Hematopoietic multipotent progenitor cell treated with erythropoietin and hydrocortisone succinate and interleukin-3 and kit ligand, for 4 days (in vitro differentiated cells): ENCODE measurements at regions not wholly inside any gene's neighbourhood (a gene's known extent, or its start where the extent isn't known, plus 50 kb on each side); places are given as distances from the start of the nearest gene placed in this dataset.
A peak's percentile ranks its signal among the peaks of the same experiment; 100 is the strongest.
"Not testable (repeated sequence)": the region's sequence is repeated elsewhere in the genome, so short reads cannot be mapped to it uniquely, and the experiment has no call there.

Experiments
- DNase-seq: peaks from one replicate; pipeline ENCODE4 v3.0.0-alpha.2; 2015

- DNase-seq = no peak
Observed at GRCh38 chr4:97132435-97132834, 1010.8 kb downstream of the STPG2 start.

GRCh38 chr4:97134456-97134855, 1008.8 kb downstream of the STPG2 start:
- DNase-seq = no peak

DNA sequence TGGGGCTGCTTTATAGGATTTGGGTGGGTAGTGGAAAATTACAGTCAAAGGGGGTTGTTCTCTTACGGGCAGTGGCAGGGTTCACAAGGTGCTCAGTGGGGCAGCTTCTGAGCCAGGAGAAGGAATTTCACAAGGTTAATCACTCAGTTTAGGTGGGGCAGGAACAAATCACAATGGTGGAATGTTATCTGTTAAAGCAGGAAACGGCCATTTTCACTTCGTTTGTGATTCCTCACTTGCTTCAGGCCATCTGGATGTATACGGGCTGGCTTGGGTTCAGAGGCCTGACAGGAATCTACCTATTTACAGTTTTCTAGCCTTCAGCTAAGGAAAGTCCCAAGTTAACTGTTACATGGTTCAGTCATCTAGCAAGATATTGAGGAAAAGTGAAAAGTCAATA, 1003.5 kb downstream of the STPG2 start:
- DNase-seq = no peak

- DNase-seq = no peak
Observed at GRCh38 chr4:97140545-97140944, 1002.7 kb downstream of the STPG2 start.

- DNase-seq = not testable (repeated sequence)
Observed at GRCh38 chr4:97141332-97141731, 1001.9 kb downstream of the STPG2 start.

DNA sequence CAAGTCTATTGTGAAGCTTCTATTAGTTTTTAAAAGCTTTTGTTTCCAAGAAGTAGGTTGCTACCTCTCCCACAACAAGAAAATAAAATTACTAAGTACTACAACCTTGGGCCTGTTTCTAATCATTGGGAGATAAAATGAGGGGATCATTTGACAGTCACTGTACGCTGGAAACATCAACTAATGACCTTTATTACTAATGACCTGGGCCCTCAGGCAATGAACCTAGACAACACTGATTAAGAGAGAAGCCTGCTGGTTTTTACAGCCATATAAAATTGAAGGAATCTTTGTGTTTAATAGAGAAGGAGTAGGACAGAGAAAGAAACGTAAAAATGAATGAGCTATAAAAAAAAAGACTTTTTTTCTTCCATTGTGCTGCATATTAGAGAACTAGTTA, 1000.9 kb downstream of the STPG2 start:
- DNase-seq = no peak

DNA sequence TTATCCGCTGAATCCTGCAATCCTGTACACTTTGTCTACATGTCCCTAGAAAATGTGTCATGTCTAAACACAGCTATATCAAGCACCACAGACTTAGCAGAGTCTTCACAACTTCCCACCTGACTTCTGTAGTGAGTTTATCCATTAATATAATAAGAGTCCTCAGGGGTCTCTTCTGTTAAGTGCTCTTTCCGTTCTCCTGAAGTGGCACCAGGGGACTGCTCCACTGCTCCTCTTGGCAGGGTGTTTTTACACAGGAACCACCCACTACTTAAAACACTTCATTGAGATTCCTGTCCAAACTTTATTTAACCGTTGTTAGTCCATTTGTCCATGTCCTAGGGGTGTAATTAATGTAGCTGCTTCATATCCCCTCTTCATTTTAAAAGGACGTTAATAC, 1000.4 kb downstream of the STPG2 start:
- DNase-seq = no peak

DNA sequence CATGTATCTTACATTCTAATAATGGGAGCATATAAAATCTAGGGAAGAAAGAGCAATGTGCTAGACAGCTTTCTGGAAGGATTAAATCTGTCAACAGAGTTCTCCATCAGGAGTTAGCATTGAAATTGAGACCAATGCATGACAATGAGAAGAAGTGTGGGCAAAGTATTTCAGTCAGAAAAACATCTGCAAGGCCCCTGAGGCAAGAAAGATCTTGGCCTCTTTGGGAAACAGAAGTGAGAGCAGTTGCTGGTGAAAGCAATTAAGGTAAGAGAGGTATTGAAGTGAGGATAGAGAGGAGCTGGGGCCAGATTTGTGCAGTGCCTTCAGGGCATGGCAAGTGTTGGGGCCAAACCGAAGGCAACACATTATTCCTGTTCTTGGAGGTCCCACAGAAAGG, 999.1 kb downstream of the STPG2 start:
- DNase-seq = no peak

DNA sequence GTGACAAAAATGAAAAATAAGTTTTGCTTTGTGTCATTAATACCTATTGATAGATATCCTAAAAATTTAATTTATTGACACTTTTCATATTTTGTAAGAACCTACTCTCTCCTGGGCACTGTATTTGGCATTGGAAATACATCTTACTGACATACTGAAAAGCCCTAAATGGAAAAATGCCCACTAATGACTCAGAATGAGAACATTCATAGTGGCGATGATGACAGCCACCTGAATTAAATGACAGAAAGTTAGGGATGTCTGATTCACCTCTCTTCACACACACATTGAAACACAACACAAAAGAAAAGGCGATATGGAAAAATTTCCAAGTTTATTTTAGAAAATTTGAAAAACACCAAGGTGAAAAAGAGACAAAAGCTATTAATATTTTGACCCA, 992.3 kb downstream of the STPG2 start:
- no peak for DNase-seq

GRCh38 chr4:97152149-97152548, 991.1 kb downstream of the STPG2 start:
- no peak for DNase-seq

- peak; percentile 45 for DNase-seq
Observed at GRCh38 chr4:97153042-97153441, 990.2 kb downstream of the STPG2 start.

DNA sequence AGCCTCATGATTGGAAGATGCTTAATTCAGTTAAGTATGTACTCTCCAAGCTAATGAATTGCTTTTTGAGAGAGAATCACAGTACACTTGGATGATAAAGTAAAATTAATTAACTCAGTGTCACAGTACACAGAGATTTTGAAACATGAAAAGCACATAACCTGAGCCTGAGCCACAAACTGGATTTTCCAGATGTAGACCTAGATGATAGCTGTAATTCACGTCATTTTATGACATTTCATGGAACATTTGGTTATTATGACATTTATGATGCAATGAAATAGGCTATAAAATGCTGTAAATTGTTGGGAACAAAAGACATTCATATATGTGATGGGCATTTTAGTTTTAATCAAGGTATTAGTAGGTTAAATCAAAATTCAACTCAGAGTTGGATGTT, 983.7 kb downstream of the STPG2 start:
- no peak for DNase-seq

DNA sequence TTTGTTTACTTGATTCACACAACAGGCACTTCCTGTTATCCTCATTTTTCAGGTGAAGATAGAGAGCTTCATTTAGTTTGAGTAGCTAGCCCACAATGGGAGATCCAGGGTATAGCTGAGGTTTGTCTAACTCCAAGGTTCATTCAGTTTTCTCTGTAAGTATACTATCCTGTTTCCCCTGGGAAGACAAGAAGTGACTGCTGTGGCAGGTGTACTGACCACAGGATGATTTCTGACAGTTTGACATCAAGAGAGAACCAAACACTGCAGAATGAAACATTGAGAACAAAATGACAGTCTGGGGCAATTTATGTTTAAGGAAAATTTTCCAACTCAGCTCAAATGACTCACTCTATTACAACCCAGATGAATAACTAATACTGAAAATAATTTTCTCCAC, 958.0 kb downstream of the STPG2 start:
- DNase-seq = no peak

GRCh38 chr4:97197106-97197505, 946.2 kb downstream of the STPG2 start:
- DNase-seq = no peak

DNA sequence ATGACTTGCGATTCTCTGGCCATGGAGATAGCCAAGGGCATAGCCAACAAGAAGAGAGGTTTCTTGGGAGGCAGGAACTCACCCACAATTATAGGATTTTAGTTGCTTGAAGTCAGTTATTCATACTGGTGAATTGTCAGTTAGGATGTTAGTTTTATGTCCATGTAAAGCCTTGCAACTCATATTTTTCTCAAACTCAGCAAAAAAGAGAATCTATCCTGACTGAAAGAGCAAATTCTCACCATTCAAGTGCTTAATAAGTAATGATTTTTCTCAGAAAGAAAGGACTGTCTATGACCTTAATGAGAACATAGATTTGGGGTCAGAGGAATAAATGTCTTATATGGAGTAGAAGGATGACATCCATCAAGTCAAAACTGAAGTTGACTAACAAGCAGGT, 934.5 kb downstream of the STPG2 start:
- no peak for DNase-seq

GRCh38 chr4:97215409-97215941, 927.8 kb downstream of the STPG2 start:
- DNase-seq = no peak

GRCh38 chr4:97216046-97216445, 927.2 kb downstream of the STPG2 start:
- DNase-seq = no peak

DNA sequence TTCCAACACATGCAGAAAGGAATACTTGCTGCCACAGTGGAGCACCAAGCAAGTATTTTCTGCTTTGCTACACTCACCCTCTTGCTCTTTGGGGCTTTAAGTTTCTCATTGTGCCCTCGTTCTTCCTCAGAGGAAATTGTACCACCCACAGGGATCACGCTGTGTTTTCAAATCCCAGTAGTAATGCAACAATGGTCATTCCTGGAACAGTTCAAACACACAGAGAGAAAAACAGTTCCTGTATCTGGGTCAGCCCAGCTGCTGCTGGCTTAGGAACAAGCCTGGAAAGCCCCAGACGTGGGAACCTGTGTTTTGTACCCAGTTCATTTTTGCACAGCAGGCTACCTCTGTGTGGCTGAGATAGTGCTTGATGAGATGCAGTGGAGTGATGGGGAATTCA, 907.8 kb downstream of the STPG2 start:
- no peak for DNase-seq

GRCh38 chr4:97238956-97239666, 904.2 kb downstream of the STPG2 start:
- DNase-seq = no peak

DNA sequence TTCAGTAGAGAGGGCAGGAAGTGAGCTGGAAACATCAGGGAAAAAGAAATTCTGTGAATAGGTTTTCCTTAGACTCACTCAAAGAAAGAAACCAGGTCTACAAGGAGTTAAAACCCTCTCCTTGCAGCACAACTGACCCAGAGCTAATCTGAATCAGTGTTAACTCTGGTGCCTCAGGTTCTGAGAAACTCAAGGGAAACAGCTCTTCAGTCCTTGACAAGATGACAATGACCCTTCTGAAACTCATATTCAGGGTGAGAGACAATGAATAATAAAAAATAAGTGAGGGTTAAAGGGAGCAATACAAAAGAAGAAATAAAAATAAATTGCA, 903.6 kb downstream of the STPG2 start:
- DNase-seq = no peak

DNA sequence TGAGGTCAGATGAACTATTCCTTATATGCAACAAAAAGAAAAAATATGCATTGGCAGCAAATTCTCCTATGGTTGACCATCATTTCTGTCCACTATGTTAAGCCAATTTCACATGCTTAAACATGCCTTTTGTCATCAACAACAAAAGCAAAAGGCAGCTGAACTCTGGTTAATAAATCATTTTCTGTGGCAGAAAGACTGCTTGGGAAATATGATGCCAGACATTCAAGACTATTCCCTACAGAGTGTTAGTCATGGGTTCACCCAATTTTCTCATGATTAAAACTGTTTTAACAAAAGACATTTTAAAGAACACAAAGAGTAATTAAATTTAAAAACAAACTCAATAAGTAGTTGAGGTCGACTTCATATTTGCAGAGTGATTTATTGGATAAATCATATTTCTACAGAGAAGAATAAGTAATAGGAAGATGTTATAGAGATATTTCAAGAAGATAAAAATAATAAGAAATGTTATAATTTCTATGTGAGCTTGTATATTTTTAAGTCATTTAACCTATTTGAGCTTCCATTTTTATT, 890.6 kb downstream of the STPG2 start:
- no peak for DNase-seq

DNA sequence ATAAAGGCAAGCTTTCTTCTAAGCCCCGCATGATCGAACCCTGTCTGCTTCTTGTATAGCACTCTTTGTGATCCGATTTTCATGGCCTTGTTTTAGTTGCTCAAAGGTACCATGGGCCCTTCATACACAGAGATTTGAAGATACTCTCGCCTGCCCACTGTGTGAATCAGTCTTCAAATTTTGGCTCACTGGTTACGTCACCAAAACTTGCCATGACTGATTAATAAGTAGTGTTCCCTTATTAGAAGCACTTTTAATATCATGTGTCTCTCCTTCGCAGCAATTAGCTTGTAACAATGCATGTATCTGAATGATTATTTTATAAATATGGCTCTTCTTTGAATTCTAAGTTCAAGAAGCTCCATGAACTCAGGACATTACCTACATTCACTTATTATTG, 880.5 kb downstream of the STPG2 start:
- DNase-seq = no peak

DNA sequence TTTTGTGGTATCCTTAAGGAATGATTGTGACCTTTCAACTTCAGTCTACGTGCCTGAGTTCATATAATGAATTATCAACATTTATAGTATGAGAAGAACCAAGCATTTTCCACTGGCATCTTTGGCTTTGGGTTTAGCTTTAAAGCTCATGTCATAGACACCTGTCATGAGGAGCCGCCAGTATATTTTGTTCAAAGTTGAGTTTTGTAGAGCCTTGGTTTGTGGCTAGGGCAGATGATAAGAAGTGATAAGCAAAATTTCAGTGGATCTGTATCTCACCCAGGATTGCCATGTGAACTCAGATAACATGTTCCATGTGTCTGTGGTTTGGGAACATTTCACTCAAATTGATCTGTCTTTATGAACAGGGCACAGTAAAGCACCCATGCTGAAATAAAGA, 873.2 kb downstream of the STPG2 start:
- DNase-seq = no peak

DNA sequence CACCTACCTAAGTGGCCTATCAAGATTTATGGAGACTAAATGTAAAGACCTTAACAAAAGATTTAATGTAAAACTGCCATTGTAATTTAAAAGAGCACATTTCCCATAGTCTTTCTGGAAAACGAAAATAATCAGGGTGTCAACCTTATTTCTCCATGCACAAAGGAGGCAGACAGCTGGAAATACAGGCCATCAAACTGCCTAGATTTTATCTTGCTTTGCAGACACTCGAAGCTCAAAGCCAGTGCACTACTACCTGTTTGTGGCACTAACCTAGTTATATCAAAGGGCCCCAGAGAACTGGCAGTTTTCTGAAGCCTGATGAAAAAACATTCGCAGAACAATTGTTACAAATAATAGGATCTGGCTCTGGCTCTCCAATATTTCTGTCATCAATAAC, 863.9 kb downstream of the STPG2 start:
- no peak for DNase-seq

- DNase-seq = no peak
Observed at GRCh38 chr4:97300561-97300960, 842.7 kb downstream of the STPG2 start.
